ENCODE measurements at regions not wholly inside any gene's neighbourhood (a gene's known extent, or its start where the extent isn't known, plus 50 kb on each side); places are given as distances from the start of the nearest gene placed in this dataset.

GRCh38 chr20:62580052-62580451 is 62.3 kb upstream of the SLCO4A1 start:
- Histone ChIP-seq H3K4me3 (no peak overlapping the region), H3K9me3 (no peaks in the 10 kb centered on the region), H3K27ac (no peak overlapping the region), H3K27me3 (peaks cover 86% of the 10 kb centered on the region), H3K4me1 (peaks cover 0 to 8% (median 6%) of the 10 kb centered on the region in 4 donors), H3K36me3 (no peaks in the 10 kb centered on the region)
- intact Hi-C loops (cut with DNase I; ENCODE audit: low total_unique reads) (loop anchor here (5.0 kb wide), 1 partner anchor 78 kb away; no protein-coding TSS in a partner anchor), in situ Hi-C loops (cut with MboI; ENCODE audit: low pct_ligation_motif_present in 1 of 4, low pct_unique_long_range_greater_than_20kb in 1 of 4, low sequenced_read_pairs in 3 of 4) (no loop called here)
- TF ChIP-seq POLR2AphosphoS5 (IDR thresholded peaks at IDR 0.05) (no peak), POLR2A (IDR thresholded peaks at IDR 0.05) (no peak), EP300 (IDR thresholded peaks at IDR 0.05; ENCODE audit: low read depth) (no peak)
- TF ChIP-seq, protein P1, sequence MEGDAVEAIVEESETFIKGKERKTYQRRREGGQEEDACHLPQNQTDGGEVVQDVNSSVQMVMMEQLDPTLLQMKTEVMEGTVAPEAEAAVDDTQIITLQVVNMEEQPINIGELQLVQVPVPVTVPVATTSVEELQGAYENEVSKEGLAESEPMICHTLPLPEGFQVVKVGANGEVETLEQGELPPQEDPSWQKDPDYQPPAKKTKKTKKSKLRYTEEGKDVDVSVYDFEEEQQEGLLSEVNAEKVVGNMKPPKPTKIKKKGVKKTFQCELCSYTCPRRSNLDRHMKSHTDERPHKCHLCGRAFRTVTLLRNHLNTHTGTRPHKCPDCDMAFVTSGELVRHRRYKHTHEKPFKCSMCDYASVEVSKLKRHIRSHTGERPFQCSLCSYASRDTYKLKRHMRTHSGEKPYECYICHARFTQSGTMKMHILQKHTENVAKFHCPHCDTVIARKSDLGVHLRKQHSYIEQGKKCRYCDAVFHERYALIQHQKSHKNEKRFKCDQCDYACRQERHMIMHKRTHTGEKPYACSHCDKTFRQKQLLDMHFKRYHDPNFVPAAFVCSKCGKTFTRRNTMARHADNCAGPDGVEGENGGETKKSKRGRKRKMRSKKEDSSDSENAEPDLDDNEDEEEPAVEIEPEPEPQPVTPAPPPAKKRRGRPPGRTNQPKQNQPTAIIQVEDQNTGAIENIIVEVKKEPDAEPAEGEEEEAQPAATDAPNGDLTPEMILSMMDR (IDR thresholded peaks at IDR 0.05) = no peak
- 41% methylated on average over 8 of the region's 10 CpGs; no CpG with 5 or more reads in 1 of the 2 donors for WGBS, 2 donors (ENCODE audit: low coverage in 1 of 2)
- no peak for DNase-seq

- TF ChIP-seq, protein P1 (IDR thresholded peaks at IDR 0.05) = no peak
- TF ChIP-seq POLR2AphosphoS5 (IDR thresholded peaks at IDR 0.05) = no peak
- no peak for TF ChIP-seq POLR2A (IDR thresholded peaks at IDR 0.05)
- TF ChIP-seq EP300 (IDR thresholded peaks at IDR 0.05; ENCODE audit: low read depth) = no peak
- Histone ChIP-seq H3K27me3 (peaks cover 84% of the 10 kb centered on the region), H3K27ac (no peak overlapping the region), H3K9me3 (no peaks in the 10 kb centered on the region), H3K36me3 (no peaks in the 10 kb centered on the region), H3K4me1 (peaks cover 0 to 8% (median 6%) of the 10 kb centered on the region in 4 donors), H3K4me3 (no peak overlapping the region)
- DNase-seq = no peak
- in situ Hi-C loops (cut with MboI; ENCODE audit: low pct_ligation_motif_present in 1 of 4, low pct_unique_long_range_greater_than_20kb in 1 of 4, low sequenced_read_pairs in 3 of 4) = no loop called here
- intact Hi-C loops (cut with DNase I; ENCODE audit: low total_unique reads) = loop anchor here (5.0 kb wide), 1 partner anchor 78 kb away; no protein-coding TSS in a partner anchor
- WGBS, 2 donors (ENCODE audit: low coverage in 1 of 2) = 58 to 67% methylated on average over 1 to 12 of the region's 12 CpGs
These were observed 61.6 kb upstream of the SLCO4A1 start for GRCh38 chr20:62580733-62581132.

GRCh38 chr20:62581308-62581707 is 61.0 kb upstream of the SLCO4A1 start:
- intact Hi-C loops (cut with DNase I; ENCODE audit: low total_unique reads) (loop anchor here (5.0 kb wide), 1 partner anchor 79 kb away; no protein-coding TSS in a partner anchor), in situ Hi-C loops (cut with MboI; ENCODE audit: low pct_ligation_motif_present in 1 of 4, low pct_unique_long_range_greater_than_20kb in 1 of 4, low sequenced_read_pairs in 3 of 4) (no loop called here)
- Histone ChIP-seq H3K36me3 (no peaks in the 10 kb centered on the region), H3K27ac (no peak overlapping the region), H3K4me3 (no peak overlapping the region), H3K27me3 (peaks cover 84% of the 10 kb centered on the region), H3K9me3 (no peaks in the 10 kb centered on the region), H3K4me1 (peaks cover 0 to 8% (median 6%) of the 10 kb centered on the region in 4 donors)
- WGBS, 2 donors (ENCODE audit: low coverage in 1 of 2) = 75% methylated on average over 14 of the region's 23 CpGs; no CpG with 5 or more reads in 1 of the 2 donors
- TF ChIP-seq, protein P1 (IDR thresholded peaks at IDR 0.05) = no peak
- no peak for TF ChIP-seq POLR2AphosphoS5 (IDR thresholded peaks at IDR 0.05)
- no peak for DNase-seq

DNA sequence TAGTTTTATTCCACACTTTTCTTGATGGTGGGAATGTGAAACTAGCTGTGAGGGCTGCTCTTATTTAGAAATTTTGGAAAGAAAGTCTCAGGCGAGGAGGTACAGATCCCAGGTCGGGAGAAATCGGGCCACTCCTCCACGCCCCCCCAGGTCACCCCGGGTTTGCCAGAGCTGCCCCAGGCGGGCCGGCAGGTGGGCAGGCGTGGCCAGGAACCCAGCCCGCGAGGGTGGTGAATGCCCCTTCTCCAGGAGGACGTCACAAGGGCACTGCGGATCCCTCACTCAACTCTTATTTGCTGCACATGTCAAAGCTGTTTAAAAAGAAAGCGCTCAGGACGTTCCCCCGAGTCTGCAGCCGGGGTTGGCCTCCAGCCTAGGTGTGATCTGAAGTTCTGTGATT is 60.5 kb upstream of the SLCO4A1 start:
- H3K9me3 ChIP-seq = no peaks in the 10 kb centered on the region
- no peak overlapping the region for H3K4me3 ChIP-seq
- H3K27me3 ChIP-seq = peaks cover 84% of the 10 kb centered on the region
- H3K4me1 ChIP-seq = peaks cover 0 to 8% (median 6%) of the 10 kb centered on the region in 4 donors
- intact Hi-C loops (cut with DNase I; ENCODE audit: low total_unique reads) (loop anchor here (2.0 to 5.0 kb wide), 2 partner anchors 77 to 80 kb away; no protein-coding TSS in a partner anchor), in situ Hi-C loops (cut with MboI; ENCODE audit: low pct_ligation_motif_present in 1 of 4, low pct_unique_long_range_greater_than_20kb in 1 of 4, low sequenced_read_pairs in 3 of 4) (no loop called here)
- WGBS, 2 donors (ENCODE audit: low coverage in 1 of 2) = 25% methylated on average over 9 of the region's 16 CpGs; no CpG with 5 or more reads in 1 of the 2 donors
- TF ChIP-seq POLR2AphosphoS5 (IDR thresholded peaks at IDR 0.05) (no peak), POLR2A (IDR thresholded peaks at IDR 0.05) (no peak), EP300 (IDR thresholded peaks at IDR 0.05; ENCODE audit: low read depth) (no peak)
- TF ChIP-seq, protein P1 (IDR thresholded peaks at IDR 0.05) = no peak
- no peak for DNase-seq
- H3K36me3 ChIP-seq = no peaks in the 10 kb centered on the region
- no peak overlapping the region for H3K27ac ChIP-seq
